ENCODE measurements at regions not wholly inside any gene's neighbourhood (a gene's known extent, or its start where the extent isn't known, plus 50 kb on each side); places are given as distances from the start of the nearest gene placed in this dataset.
"Not testable (repeated sequence)": the region's sequence is repeated elsewhere in the genome, so short reads cannot be mapped to it uniquely, and the experiment has no call there.

DNA sequence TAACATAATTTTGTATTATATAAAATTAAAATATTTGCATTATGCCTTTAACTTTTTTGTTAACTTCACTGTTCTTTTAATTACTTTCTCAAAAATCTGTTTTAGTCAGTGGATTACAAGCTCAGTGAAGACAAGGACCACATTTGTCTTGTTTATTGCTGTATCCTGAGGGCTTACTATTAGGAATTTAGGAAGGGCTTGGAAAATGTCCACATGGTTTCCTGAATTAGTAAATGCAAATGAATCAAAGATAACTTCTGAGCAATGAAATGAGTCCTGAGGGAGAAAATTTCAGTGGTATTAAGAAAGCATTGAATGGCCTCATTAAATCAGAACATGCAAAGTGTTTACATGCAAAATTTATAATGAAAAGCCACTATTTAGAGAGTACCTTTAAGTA is 1293.2 kb upstream of the GOT2 start:
- POLR2A ChIA-PET: no interaction called here
- H3K36me3 Mint-ChIP-seq (ENCODE audit: low read depth): no peaks in the 10 kb centered on the region
- H3K4me3 Mint-ChIP-seq: no peak overlapping the region
- H3K27ac Mint-ChIP-seq: no peak overlapping the region
- CTCF ChIA-PET: no interaction called here
- H3K4me1 Mint-ChIP-seq: no peaks in the 10 kb centered on the region
- H3K9me3 Mint-ChIP-seq: peaks cover 8% of the 10 kb centered on the region
- DNase-seq: no peak
- no peaks in the 10 kb centered on the region for H3K27me3 Mint-ChIP-seq

DNA sequence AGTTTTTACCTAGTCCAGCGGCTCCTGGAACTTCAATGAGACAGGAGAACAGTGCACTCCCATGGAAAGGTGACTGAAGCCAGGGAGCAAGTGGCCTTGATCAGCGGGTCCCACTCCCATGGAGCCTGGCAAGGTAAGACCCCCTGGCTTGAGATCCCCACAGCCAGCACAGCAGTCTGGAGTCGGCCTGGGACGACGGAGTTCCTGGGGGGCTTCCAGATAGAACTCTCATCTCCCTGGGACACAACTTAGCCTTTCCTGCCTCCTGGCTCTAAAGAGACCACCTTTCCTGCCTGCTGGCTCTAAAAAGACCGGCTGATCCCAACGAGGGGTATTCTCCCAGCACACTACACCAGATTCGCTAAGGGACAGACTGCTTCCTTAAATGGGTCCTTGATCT is 1279.0 kb upstream of the GOT2 start:
- no peak overlapping the region for H3K4me3 Mint-ChIP-seq
- H3K9me3 Mint-ChIP-seq: peaks cover 38% of the 10 kb centered on the region
- no peak overlapping the region for H3K27ac Mint-ChIP-seq
- H3K4me1 Mint-ChIP-seq: no peaks in the 10 kb centered on the region
- ChIA-PET POLR2A (no interaction called here), CTCF (no interaction called here)
- H3K27me3 Mint-ChIP-seq: no peaks in the 10 kb centered on the region
- no peaks in the 10 kb centered on the region for H3K36me3 Mint-ChIP-seq (ENCODE audit: low read depth)
- DNase-seq: no peak

DNA sequence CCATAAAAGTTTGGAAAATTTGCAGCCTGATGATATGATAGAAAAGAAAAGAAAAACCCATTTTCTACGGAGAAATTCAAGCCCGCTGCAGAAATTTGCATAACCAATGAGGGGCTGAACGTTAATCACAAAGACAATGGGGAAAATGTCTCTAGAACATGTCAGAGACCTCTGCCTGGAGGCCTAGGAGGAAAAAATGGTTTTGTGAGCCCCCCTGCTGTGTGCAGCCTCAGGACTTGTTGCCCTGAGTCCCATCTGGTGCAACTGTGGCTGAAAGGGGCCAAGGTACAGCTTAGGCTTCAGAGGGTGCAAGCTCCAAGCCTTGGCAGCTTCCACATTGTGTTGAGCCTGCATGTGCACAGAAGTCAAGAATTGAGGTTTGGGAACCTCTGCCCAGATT is 1267.4 kb upstream of the GOT2 start:
- DNase-seq: no peak
- CTCF ChIA-PET: no interaction called here
- Mint-ChIP-seq H3K9me3 (peaks cover 19% of the 10 kb centered on the region), H3K27me3 (no peaks in the 10 kb centered on the region), H3K36me3 (ENCODE audit: low read depth) (no peaks in the 10 kb centered on the region), H3K4me1 (no peaks in the 10 kb centered on the region), H3K4me3 (no peak overlapping the region), H3K27ac (no peak overlapping the region)
- POLR2A ChIA-PET: no interaction called here

DNA sequence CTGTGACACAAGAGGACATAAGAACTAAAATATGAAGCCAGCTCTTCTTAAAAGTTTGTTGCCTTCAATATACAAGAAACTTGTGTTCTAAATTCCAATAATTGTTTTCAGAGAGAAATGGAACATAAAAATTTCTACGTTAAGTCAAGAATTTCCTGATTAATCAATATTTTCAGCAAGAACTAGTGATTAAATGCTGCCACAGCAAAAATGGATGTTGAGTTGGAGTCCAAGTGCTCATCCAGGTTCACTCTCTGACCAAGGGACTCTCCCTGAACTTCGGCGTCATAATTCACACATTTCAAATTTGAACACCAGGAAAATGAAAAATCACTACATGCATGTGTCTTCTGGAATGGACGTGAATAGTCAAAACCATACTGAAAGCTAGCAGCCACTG is 1263.6 kb upstream of the GOT2 start:
- no peaks in the 10 kb centered on the region for H3K36me3 Mint-ChIP-seq (ENCODE audit: low read depth)
- peaks cover 26% of the 10 kb centered on the region for H3K9me3 Mint-ChIP-seq
- H3K4me1 Mint-ChIP-seq: no peaks in the 10 kb centered on the region
- H3K27ac Mint-ChIP-seq: no peak overlapping the region
- ChIA-PET CTCF (no interaction called here), POLR2A (no interaction called here)
- no peaks in the 10 kb centered on the region for H3K27me3 Mint-ChIP-seq
- H3K4me3 Mint-ChIP-seq: no peak overlapping the region
- DNase-seq: no peak

DNA sequence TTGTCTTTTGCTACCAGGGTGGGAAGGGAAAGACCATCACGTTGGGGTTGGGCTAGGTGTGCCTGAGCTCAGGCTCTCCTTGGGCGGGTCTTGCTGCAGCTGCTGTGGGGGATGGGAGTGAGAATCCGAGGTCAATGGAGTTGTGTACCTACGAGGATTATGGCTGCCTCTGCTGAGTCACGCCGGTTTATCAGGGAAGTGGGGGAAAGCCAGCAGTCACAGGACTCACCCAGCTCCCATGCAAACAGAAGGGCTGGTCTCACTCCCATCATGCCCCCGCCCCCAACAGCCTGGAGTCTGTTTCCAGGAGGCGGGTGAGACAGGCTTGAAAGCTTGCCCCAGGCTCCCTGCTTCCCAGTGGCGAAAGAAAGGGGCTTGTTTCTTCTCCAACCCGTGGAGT is 1259.0 kb upstream of the GOT2 start:
- no peaks in the 10 kb centered on the region for H3K36me3 Mint-ChIP-seq (ENCODE audit: low read depth)
- ChIA-PET POLR2A (no interaction called here), CTCF (no interaction called here)
- no peaks in the 10 kb centered on the region for H3K27me3 Mint-ChIP-seq
- DNase-seq: no peak
- H3K4me1 Mint-ChIP-seq: no peaks in the 10 kb centered on the region
- no peak overlapping the region for H3K27ac Mint-ChIP-seq
- H3K9me3 Mint-ChIP-seq: peaks cover 30% of the 10 kb centered on the region
- no peak overlapping the region for H3K4me3 Mint-ChIP-seq

DNA sequence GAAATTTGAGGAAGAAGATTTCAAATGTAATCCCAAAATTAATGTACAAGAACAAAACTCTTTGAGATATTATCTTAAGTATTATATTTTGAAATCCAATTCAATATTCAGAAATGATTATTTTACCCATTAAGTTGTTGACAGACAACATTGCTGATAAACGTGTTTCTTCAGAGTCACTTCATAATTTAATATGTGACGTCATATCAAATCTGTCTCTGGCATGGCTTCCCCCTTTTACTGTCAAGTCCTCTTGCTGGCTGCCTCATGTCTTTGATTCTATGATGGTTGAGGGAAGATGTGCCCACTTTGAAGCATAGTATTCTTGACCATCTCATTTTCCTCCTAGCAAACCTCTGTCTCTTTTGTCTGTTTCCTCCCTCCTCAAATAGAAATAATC is 1257.1 kb upstream of the GOT2 start:
- POLR2A ChIA-PET: no interaction called here
- Mint-ChIP-seq H3K4me3 (no peak overlapping the region), H3K27ac (no peak overlapping the region), H3K27me3 (no peaks in the 10 kb centered on the region), H3K4me1 (no peaks in the 10 kb centered on the region), H3K36me3 (ENCODE audit: low read depth) (no peaks in the 10 kb centered on the region), H3K9me3 (peaks cover 29% of the 10 kb centered on the region)
- CTCF ChIA-PET: no interaction called here
- DNase-seq: no peak

DNA sequence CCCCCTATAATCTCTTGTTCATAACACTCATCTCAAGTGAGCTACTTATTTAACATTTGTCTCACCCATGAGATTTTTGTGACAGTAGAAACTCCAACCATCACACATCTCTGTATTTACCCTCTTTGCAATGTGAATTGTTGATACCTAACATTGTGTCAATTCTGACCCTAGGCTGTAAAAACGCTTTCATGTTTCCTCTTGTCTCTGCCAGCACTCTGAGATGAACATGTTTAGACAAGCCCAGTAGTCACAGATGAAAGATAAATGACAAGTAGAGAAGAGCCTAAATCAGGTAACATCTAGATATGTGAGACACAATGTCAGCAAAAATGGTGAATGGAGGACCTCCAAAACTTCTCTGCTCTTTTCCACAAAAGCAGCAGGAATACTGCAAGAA is 1254.5 kb upstream of the GOT2 start:
- Mint-ChIP-seq H3K9me3 (peaks cover 25% of the 10 kb centered on the region), H3K4me1 (no peaks in the 10 kb centered on the region), H3K27ac (no peak overlapping the region), H3K27me3 (no peaks in the 10 kb centered on the region), H3K36me3 (ENCODE audit: low read depth) (no peaks in the 10 kb centered on the region), H3K4me3 (no peak overlapping the region)
- no peak for DNase-seq
- CTCF ChIA-PET: no interaction called here
- POLR2A ChIA-PET: no interaction called here

DNA sequence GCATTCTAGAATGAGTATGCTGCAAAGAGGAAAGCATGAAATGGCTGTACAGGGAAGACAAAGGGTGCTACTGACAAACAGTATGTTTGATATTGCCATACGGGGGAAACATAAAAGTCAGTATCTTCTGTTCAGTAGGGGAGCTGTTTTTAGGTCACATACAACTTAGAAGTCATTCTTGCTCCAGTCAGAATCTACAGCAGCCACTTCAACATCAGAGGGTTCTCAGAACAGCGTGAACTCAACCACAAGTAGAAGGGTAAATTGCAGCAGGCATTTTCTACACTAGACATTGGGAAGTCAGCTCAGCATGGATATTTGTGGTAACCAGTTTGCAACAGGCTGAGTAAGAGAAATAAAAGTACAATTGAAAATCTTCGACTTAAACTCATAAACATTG is 1241.8 kb upstream of the GOT2 start:
- no peak for DNase-seq
- no peak overlapping the region for H3K27ac Mint-ChIP-seq
- ChIA-PET CTCF (no interaction called here), POLR2A (no interaction called here)
- H3K36me3 Mint-ChIP-seq (ENCODE audit: low read depth): no peaks in the 10 kb centered on the region
- no peaks in the 10 kb centered on the region for H3K27me3 Mint-ChIP-seq
- no peak overlapping the region for H3K4me3 Mint-ChIP-seq
- H3K4me1 Mint-ChIP-seq: no peaks in the 10 kb centered on the region
- peaks cover 16% of the 10 kb centered on the region for H3K9me3 Mint-ChIP-seq

DNA sequence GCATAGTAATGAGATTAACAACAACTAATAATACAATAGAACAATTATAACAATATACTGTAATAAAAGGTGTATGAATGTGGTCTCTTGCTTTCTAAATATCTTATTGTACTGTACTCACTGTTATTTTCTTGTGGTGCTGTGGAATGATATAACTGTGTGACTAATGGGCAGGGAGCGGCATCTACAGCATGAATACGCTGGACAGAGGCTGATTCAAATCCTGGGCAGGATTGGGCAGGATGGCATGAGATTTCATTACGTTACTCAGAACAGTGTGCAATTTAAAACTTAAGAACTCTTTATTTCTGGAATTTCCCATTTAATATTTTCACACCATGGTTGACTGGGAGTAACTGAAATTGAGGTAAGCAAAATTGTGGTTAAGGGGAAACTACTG is 1239.8 kb upstream of the GOT2 start:
- Mint-ChIP-seq H3K36me3 (ENCODE audit: low read depth) (no peaks in the 10 kb centered on the region), H3K4me3 (no peak overlapping the region), H3K9me3 (peaks cover 20% of the 10 kb centered on the region), H3K27me3 (no peaks in the 10 kb centered on the region), H3K4me1 (no peaks in the 10 kb centered on the region), H3K27ac (no peak overlapping the region)
- DNase-seq: no peak
- CTCF ChIA-PET: no interaction called here
- POLR2A ChIA-PET: no interaction called here

DNA sequence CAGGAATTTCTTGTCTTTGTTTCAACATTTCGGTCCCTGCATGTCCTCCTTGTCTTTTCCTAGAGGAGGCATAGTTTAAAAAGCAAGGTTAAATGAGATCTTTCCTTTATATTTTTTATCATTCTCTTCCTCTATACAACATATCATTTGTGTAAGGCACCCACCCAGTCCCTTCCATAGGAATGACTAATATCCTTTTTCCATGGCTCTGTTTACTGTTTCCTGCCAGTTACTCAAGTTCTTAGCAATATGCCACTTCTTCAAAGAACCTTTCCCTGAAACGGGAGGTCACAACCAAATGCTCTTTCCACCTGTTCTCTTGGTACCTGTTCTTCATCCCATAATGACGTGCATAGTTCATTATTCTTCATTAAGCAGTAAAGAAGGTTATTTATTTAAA is 1237.1 kb upstream of the GOT2 start:
- peaks cover 18% of the 10 kb centered on the region for H3K9me3 Mint-ChIP-seq
- no peaks in the 10 kb centered on the region for H3K4me1 Mint-ChIP-seq
- no peak overlapping the region for H3K27ac Mint-ChIP-seq
- H3K27me3 Mint-ChIP-seq: no peaks in the 10 kb centered on the region
- POLR2A ChIA-PET: no interaction called here
- no peak overlapping the region for H3K4me3 Mint-ChIP-seq
- no peak for DNase-seq
- CTCF ChIA-PET: no interaction called here
- no peaks in the 10 kb centered on the region for H3K36me3 Mint-ChIP-seq (ENCODE audit: low read depth)

DNA sequence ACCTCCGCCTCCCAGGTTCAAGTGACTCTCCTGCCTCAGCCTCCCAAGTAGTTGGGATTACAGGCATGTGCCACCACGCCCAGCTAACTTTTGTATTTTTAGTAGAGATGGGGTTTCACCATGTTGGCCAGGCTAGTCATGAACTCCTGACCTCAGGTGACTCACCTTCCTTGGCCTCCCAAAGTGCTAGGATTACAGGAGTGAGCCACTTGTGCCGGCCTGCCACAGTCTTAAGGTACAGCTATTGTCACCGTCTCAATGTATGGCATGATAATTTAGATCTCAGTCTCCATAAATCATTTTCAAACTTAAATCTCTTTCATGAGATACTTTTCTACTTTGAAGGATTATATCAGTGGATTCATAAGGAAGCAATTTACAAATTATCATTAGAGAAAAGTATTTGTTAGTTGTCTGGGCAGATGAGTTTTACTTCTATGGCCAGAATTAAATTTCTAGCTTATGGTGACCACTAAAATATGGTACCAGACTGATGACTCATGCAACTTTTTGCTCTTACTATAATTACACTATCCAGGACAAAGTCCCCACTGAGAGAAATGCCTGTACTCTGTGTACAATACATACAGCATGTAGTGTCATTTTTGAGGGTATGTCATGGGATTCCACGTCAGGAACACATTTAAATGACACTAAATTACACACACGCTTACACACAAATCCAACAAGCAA is 1230.3 kb upstream of the GOT2 start:
- CTCF ChIA-PET: no interaction called here
- POLR2A ChIA-PET: no interaction called here
- Mint-ChIP-seq H3K4me1 (no peaks in the 10 kb centered on the region), H3K4me3 (no peak overlapping the region), H3K27ac (no peak overlapping the region), H3K9me3 (peaks cover 11% of the 10 kb centered on the region), H3K36me3 (ENCODE audit: low read depth) (no peaks in the 10 kb centered on the region), H3K27me3 (no peaks in the 10 kb centered on the region)
- no peak for DNase-seq

DNA sequence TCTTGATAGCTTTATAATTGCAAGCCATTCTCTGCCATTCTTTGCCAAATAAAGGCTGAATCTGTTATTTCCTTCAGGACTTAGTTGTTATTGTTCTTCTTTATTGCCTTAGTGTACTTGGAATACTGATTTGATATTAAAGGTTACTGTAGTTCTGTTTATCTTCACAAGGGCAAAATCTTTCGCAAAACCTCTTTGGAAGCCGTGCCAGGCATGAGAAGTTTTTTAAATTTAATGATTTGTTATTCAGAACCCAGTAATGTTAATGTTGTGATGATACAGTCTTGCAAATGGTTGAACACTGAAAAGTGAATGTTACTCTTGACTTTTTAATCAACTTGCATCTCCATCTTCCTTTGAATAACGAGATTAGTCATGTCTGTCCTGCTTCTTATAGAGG is 1225.2 kb upstream of the GOT2 start:
- Mint-ChIP-seq H3K4me1 (no peaks in the 10 kb centered on the region), H3K27ac (no peak overlapping the region), H3K4me3 (no peak overlapping the region), H3K36me3 (ENCODE audit: low read depth) (no peaks in the 10 kb centered on the region), H3K27me3 (no peaks in the 10 kb centered on the region), H3K9me3 (peaks cover 19% of the 10 kb centered on the region)
- ChIA-PET POLR2A (no interaction called here), CTCF (no interaction called here)
- DNase-seq: no peak

DNA sequence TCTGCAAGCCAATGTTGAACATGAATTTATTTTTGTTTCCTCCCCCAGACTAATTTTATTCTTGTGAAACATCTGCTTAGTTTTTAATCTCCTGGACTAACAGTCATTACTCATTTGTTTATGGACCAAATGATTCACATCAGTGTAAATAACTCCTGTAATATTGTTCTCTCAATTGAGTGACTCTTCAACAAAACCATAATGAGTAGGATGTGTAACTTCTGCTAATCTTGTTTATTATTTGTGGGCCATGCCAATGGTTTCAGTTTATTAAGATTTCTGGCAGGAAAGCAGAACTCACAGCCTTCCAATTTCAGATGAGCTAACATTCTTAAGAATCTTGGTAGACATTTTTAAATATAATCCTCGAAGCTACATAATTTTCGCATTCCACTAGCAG is 1216.3 kb upstream of the GOT2 start:
- ChIA-PET POLR2A (no interaction called here), CTCF (no interaction called here)
- no peaks in the 10 kb centered on the region for H3K36me3 Mint-ChIP-seq (ENCODE audit: low read depth)
- H3K4me1 Mint-ChIP-seq: no peaks in the 10 kb centered on the region
- H3K27me3 Mint-ChIP-seq: no peaks in the 10 kb centered on the region
- H3K4me3 Mint-ChIP-seq: no peak overlapping the region
- no peak overlapping the region for H3K27ac Mint-ChIP-seq
- no peak for DNase-seq
- peaks cover 14% of the 10 kb centered on the region for H3K9me3 Mint-ChIP-seq

DNA sequence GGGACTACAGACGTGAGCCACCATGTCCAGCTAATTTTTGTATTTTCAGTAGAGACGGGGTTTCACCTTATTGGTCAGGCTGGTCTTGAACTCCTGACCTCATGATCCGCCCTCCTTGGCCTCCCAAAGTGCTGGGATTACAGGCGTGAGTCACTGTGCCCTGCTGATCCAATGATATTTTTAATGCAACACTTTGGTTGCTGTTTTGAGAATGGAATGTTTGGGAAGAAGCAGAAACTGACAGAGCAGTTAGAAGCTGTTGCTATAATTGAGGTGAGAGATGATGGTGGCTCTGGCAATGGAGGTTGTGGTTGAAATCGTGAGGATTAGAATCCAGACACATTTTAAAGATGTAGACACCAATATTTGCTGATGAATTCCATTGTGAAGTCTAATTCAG is 1209.9 kb upstream of the GOT2 start:
- H3K27ac Mint-ChIP-seq; CTCF ChIA-PET; H3K36me3 Mint-ChIP-seq (ENCODE audit: low read depth); POLR2A ChIA-PET; H3K4me3 Mint-ChIP-seq; DNase-seq; H3K9me3 Mint-ChIP-seq; H3K27me3 Mint-ChIP-seq; H3K4me1 Mint-ChIP-seq: not testable (repeated sequence)

DNA sequence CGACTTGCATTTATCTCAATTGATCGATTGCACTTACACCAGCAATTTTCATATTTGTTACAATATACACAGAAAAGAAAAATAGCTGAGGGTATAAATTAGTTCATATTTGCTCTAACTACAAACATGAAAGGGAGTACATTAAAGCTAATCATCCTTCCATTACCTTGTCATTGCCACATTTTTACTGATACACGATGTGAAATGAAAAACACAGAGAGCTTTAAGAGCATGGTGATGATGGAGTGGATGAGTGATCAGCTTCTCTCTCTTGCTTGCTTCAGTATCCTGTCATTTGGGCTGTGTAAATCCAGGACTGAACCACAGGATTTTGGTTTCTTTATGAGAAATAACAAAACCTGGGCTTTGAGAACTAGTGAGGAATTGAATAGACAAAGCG is 1207.5 kb upstream of the GOT2 start:
- Mint-ChIP-seq H3K4me1 (no peaks in the 10 kb centered on the region), H3K27ac (no peak overlapping the region), H3K36me3 (ENCODE audit: low read depth) (no peaks in the 10 kb centered on the region), H3K9me3 (peaks cover 4% of the 10 kb centered on the region), H3K27me3 (no peaks in the 10 kb centered on the region), H3K4me3 (no peak overlapping the region)
- ChIA-PET CTCF (no interaction called here), POLR2A (no interaction called here)
- DNase-seq: no peak

Data from activated CD4-positive, alpha-beta memory T cell treated with anti-CD3 and anti-CD28 coated beads, Interleukin-2, amount 10 ng/mL, durations not matched to agents 7 days and 5 days (primary cell).